Activated CD8-positive, alpha-beta memory T cell treated with anti-CD3 and anti-CD28 coated beads, Interleukin-2, amount 50 U/mL, for 4 hours (primary cell): ENCODE measurements at regions not wholly inside any gene's neighbourhood (a gene's known extent, or its start where the extent isn't known, plus 50 kb on each side); places are given as distances from the start of the nearest gene placed in this dataset.
"Not testable (repeated sequence)": the region's sequence is repeated elsewhere in the genome, so short reads cannot be mapped to it uniquely, and the experiment has no call there.

Experiments
- DNase-seq: peaks from one replicate; pipeline ENCODE4 v3.0.0-alpha.2; 2020

DNA sequence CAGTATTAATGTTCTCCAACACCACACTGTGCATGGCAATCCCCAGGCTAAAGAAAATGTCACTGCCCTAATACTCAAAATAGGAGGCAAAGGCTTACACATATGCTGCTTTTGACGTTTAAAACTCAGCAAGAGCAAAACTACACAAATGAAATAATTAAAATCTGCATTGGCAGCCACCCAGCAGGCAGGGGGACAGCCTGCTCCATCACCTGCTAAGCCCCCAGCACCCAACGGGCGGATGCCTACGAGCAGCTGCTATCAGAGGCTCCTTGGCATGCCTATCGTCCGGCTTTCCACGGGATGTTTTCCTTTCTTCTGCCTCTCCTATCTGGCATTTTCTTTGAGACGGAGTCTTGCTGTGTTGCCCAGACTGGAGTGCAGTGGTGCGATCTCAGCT lies 337.5 kb downstream of the SOX9 start:
- no peak for DNase-seq

DNA sequence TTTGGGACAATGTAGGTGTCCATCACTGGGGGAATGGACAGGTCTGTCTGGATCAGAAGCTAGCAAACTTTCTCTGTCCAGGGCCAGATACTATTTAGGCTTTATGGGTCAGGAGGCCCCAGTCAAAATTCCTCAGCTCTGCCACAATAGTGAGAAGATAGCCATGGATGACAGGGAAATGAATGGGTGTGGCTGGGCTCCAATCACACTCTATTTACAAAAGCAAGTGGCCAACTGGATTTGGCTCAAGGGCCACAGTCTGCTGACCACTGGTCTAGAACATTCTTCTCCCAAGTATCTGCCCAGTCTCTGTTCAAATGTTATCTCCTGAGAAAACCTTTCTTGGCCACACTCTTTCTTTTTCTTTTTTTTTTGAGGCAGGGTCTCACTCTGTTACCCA lies 339.9 kb downstream of the SOX9 start:
- no peak for DNase-seq

DNA sequence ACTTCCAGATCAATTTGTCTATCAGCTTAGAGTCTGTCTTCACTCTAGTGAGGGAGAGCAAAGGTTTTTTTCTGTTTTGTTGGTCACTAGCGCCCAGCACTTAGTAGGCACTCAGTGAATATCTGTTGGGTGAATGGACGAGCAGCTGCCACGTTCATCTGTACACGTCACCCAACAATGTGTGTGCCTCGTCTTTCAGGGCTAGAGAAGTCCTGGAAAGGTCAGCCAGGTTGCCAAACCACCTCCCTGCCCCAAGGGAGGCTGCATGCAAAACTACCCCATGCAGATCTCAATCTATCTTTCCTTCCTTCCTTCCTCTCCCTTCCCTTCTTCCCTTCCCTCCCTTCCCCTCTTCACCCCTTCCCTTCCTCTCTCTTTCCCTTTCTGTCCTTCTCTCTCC lies 340.9 kb downstream of the SOX9 start:
- no peak for DNase-seq

DNA sequence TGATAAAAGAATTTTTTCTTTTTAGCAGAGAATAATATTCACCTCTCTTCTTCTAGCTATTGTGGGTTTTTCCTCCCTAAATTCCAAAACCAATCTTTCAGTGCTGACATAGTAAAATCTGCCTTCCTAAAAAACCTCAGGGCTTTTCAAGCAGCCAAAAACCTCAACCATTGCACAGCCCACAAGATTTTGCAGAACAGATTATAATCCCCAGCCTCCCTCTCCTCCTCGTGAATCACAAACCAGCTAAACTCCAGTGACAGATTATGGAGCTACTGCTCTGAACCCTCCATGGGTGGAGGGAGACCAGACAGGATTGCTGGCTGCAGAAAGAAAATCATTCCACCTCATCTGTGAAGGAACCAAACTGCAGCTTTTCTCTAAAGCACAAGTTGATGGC lies 341.6 kb downstream of the SOX9 start:
- no peak for DNase-seq

DNA sequence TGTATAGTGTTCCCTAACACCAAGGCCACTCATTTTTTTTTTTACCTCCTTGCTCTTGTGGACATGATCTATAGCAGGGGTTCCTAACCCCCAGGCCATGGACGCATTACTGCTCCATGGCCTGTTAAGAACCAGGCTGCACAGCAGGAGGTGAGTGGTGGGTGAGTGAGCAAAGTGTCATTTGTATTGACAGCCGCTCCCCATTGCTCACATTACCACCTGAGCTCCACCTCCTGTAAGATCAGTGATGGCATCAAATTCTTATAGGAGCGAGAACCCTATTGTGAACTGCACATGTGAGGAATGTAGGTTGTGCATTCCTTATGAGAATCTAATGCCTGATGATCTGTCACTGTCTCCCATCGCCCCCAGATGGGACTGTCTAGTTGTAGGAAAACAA lies 342.0 kb downstream of the SOX9 start:
- no peak for DNase-seq

DNA sequence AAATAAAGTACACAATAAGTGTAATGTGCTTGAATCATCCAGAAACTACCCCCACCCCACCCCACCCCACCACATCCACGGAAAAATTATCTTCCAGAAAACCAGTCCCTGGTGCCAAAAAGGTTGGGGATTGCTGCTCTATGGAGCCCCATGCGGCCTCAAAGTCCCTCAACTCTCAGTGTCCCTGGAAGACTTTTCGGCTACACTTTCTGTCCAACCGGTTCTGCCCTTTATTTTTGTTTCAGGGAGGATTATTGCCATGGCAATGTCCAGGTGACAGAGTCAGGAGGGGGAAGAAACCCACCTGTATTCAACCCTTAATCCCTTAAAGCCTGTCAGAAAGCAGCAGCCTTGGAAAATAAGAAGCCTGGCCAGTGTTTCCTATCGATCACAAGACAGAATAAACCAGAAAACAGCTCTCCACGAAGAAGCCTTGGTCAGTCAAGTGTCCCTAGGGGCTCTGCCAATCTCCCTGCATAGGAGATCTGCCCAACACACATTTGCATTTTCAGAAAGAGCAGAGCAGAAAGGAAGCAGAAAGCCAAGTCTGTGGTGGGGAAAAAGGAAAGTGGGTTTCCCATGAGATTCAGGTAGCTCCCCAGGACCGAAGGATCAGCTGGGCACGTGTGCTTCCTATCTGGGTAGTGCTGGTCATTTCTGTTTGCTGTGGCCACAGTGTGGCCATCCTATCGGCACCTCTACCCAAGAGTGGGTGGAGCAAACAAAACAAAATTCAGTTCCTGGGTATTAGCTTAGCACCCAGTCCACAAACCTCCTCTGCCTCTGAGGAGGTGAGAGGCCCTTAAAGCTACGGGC lies 342.7 kb downstream of the SOX9 start:
- no peak for DNase-seq

DNA sequence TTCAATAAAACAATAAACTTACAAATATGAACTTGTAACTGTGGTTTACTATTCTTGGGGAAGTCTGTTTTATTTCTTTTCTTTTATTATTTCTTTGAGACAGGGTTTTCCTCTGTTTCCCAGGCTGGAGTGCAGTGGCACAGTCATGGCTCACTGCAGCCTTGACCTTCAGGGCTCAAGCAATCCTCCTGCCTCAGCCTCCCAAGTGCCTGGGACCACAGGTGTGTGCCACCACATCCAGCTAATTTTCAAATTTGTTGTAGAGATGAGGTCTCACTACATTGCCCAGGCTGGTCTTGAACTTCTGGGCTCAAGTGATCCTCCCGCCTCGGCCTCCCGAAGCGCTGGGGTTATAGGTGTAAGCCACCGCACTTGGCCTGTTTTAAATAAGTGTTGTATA lies 343.4 kb downstream of the SOX9 start:
- DNase-seq = not testable (repeated sequence)

DNA sequence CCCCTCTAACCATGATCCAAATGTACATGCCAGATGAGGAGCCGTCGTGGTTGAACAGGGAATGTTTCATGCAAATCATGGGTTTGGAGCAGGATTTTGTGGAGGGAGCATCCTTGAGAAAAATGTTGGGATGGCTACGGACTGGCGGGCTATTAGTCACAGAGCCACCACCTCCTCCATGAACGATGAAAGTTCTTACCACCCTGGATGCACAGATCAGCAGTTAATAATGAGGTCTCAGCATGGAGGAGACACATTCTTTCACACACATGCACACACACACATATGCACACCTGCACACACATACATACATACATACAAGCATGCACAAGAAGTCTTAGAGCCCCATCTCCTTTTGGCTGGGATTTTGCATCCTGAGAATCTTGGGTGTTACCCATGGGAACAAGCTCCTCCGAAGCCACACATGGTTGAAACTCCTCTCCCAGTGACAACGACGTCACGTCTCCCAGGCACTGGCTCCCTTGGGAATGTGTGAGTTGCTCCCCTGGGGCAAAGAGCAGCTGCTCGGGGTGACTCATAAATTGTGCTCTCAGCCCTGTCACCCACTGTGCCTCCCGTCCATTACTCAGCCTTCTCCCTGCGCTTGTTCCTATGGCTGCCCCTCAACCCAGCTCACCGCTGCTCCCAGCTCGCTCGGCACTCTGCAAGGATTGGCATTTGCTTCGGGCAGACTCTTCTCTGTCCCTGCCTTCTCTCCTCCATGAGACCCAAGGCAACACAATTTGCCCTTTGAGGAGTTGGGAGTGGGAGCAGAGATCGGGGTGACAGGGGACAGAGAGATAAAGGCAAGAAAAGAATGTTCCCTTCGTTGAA lies 344.6 kb downstream of the SOX9 start:
- no peak for DNase-seq

DNA sequence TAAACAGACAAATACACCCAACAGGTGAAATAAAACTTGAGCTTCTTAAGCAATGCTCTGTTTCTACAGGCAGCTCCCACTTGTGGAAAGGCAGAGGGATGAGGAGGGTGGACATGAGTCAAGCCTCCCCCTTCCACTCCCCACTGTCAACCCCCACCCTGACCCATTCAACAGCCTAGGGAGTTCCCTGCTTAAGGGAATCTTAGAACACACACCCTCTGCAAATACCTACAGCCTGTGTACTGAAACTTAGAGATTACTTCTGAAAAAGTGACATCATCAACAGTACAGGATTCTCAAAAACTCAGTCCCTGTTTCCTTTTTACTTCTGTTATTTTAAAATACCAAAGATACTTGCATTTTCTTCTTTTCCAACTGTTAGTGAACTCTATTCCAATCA lies 345.4 kb downstream of the SOX9 start:
- no peak for DNase-seq

DNA sequence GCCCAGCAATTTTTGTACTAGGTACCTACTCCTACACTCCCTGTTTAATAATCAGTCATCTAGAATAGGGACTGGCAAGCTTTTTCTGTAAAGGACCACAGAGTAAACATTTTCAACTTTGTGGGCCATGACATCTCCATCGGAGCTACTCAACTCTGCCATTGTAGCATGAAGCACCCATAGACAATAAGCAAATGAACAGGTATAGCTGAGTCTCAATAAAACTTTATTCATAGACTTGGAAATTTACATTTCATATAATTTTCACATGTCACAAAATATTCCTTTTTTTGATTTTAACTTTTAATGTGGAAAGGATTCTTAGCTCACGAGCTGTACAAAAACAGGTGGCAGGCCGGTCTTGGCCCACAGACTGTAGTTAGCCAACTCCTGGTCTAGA lies 345.8 kb downstream of the SOX9 start:
- no peak for DNase-seq

DNA sequence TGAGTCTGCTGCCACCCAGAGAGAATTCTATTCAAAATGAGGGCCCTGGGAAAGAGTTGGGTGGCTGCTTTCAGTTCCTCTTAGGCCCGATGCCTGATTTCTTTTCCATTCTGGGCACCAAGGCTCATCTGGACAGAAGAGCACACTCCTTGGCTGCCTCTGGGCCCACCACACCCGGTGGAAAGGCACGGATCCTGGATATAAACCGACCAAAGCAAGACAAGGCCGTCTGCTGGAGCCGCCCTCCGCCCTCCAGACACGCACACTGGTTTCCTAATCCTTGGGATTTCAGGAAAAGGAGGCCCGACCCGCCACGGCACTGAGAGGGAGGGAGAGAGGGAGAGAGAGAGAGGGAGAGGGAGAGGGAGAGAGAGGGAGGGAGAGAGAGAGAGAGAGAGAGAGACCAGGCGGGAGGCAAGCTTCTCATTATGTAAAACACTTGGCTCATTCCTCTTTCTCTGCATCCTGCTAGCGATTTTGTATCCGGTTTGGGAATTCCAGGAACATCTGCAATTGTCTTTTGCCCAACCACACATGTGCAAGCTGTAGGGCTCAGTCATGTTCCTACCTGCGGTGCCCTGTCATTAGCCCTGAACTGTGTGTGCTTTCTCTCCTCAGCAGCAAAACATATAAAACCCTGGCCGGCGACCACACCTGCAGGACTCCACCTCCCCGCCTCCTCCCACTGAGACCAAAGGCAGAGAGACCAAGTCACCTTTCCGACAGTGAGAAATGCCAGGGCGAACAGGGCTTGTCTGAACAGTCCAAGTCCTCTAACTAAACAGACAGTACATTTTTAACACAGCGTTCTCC lies 347.2 kb downstream of the SOX9 start:
- no peak for DNase-seq

DNA sequence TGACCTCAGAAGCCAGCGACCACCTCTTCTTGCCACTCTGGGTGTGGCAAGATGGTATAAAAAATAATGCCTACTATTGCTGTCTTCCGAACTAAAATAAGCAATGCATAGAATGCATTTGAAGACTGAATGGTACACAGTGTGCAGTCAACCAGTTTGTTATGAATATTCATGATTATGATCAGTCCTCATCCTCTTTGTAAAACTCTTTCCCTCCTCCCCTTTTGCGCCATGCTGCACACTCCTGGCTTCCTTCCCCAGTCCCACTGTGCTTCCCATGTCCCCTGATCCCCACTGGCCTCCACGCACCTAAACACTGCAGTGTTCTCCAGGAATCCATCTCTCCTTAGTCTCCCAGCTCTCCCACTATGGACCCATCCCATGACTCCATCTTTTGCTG lies 348.0 kb downstream of the SOX9 start:
- DNase-seq = no peak

DNA sequence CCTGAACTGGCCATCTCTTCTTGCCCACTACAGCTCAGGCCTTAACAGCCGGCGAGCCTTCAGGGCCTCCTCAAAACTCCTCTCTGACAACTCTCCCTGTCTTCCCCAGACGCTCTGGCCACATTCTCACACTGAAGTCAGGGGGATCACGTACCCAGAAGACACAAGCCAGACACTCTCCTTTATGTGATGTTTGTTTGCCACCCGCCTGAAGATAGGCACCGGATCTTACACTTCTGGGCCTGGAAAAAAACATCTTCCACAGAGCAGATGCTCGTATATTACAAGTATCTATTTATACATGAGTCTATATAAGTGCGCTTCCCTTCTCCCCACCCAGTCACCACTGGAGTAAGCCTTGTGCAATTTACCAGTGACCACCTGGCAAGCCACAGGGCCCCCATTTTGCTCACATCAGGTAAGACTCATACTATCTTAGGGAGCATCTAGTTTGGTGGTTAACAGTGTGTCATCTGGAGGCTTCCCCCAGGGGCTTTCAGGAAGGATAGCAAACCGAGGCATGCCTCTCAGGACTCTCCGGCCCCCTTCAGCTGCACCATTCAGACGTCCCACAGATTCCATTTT lies 349.4 kb downstream of the SOX9 start:
- no peak for DNase-seq

DNA sequence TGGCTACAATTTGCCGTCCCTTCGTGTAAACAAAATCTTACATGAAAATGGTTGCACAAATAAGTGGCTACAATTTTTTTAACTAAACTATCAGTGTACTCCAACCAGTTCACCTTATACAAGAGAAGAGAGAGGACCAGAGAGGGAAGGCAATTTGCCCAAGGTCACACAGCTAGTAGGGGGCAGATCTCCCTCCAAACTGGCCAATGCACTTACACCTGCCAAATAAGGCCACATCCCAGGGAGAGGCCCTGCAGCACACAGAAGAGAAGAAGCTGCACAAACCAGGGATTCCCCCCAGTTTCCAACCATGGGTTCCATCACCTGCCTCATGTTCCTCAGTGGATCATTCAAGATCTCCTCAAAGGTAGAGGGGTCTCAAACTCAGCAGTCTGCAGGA lies 349.9 kb downstream of the SOX9 start:
- DNase-seq = no peak

DNA sequence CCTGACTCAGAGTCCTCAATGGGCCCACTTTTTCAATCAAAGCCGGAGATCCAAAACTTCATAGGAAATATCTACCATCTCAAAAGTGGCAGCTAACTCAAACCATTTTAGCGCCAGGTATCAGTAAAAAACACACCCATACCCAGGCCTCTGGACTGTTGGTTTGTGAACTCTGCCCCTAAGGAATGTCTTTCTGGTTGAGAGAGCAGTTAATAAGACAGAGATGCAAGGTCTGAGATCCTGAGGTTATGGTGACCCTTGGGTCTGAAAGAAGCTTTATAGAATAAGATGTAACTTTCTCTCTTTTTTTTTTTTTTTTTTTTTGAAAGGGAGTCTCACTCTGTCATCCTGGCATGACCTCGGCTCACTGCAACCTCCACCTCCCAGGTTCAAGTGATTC lies 350.5 kb downstream of the SOX9 start:
- DNase-seq = no peak

DNA sequence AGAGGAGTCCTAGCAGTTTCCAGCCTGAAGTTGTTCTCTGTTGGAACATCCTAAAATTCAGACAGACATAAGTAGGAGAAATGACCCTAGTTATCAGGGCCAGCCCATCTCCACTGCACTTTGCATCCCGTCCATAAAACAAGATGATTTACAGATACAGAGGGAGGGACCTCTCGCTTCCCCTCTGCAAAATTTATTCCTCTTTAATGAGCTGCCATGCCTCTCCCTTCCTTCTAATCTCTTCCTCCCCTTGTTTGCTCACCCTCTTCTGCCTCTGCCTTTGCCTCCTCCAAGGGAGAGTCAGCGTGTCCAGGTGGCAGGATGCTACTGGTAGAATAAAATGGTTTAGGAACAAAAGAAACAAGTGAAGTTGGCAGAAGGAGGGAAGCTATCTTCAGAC lies 351.3 kb downstream of the SOX9 start:
- DNase-seq = no peak

DNA sequence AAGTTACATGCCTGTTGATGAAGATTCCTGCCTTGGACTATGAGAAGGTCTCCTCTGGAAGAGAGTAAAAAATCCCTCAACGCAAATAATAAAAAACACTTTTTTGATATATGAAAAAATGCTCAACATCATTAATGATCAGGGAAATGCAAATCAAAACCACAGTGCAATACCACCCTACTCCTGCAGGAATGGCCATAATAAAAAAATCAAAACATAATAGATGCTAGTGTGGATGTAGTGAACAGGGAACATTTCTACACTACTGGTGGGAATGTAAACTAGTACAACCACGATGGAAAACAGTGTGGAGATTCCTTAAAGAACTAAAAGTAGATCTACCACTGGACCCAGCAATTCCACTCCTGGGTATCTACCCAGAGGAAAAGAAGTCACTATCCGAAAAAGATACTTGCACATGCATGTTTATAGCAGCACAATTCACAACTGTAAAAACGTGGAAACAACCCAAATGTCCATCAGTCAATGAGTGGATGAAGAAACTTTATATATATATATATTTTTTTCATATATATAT lies 352.1 kb downstream of the SOX9 start:
- not testable (repeated sequence) for DNase-seq

DNA sequence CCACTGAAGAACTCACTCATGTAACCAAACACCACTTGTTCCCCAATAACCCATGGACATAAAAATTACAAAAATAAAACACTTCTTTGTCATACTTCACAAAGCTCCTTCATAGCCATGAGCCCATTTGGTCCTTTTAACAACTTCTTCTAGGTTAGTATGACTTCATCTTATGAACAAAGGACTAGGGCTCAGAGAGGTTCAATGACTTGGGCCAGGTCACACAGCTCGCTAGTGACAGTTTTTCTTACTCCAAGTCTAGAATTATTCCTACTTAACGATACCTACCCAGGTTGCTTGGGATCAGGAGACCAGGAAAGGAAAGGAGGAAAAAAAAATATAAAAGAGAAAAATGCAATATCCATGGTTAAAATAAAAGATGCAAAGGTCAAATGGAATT lies 353.4 kb downstream of the SOX9 start:
- DNase-seq = no peak

DNA sequence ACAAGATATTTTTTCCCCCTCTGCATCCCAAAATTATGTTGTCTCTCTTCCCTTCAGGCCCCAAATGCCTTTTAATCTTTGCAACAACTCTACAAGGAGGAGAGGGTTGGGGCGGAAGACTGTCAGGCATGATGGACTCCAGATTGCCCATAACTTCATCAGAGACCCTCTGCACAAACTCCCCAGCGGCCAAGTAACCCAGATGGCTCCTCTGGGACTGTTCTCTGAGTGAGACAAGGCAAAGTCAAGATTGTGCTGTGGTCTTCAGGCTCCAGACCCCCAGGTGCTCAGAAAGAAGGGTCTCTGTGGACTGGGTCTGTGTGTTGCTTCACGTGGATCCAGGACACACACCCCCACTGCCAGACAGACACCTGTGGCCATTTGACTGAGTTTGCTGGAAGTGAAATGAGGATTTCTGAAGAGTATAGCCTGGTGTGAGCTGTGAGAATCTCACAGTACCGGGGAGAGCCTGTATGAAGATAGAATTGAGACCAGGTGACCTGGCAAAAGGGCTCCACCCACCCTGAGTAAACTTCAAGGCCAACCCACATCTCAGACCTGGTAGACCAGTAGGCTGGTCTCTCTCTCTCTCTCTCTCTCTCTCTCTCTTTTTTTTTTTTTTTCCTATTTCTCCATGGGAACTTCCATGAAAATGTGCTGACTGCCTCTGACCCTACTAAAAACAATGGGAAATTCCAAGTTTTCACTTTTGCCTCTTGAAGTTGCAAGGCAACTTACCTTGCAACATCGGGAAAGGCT lies 354.1 kb downstream of the SOX9 start:
- DNase-seq = no peak

DNA sequence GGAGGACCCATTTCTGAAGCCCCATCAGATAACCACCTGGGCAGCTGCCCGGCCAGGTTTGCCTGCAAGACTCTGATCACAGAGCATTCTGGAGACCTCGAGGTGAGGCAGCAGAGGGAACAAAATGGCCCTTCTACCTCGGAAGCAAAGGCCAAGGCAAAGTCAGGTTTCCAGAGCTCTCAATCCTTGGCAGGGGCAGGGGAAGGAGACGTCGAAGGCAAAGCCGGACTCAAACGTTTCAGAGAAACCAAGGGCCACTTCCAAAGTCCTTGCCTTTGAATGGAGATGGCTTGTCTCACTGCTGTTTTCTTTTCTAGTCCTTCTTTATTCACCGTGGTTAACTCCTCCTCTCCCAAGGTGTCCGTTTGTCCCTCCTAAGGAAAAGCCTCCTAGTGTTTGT lies 355.3 kb downstream of the SOX9 start:
- no peak for DNase-seq

DNA sequence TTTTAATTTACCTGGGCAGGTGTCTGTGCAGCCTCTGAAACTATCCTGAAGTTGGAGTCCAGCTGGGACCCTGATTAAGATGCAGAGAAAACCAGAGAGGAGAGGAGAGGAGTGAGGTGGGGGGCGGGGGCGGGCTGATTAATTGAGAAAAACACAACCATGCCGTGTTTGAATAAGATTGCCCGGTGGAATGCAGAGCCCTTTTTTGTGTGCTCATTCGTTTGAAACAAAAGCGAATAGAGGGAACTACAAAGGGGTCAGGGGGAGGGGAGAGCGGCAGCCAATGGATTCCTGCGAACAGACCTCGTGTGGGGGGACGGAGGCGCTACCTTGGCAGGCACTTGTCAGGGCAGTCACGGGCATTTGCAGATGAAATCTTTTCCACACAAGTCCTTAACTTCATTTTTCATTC lies 355.8 kb downstream of the SOX9 start:
- DNase-seq = no peak

DNA sequence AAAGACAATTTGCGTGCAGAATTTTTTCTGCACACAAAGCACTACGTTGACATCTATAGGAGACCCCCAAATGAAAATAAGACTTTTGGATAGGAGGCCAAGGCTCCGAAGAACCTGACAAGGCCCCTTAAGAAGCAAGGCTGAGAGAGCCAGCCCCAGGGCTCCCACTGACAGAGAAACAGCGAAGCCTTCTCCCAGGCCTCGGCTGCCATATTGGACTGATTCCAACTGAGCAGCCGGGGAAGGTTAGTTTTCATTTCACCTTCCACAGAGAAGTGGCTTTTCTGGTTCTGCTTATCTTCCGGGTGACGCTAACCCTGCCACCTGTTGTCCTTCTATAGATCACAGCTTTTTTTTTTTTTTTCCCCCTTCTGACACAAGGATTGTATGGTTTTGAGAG lies 356.7 kb downstream of the SOX9 start:
- DNase-seq = no peak
